ENCODE measurements at regions not wholly inside any gene's neighbourhood (a gene's known extent, or its start where the extent isn't known, plus 50 kb on each side); places are given as distances from the start of the nearest gene placed in this dataset.

- DNase-seq (ENCODE audit: low read depth in 1 of 2, low spot score in 1 of 2) = no peak
Measured at GRCh38 chr4:15366721-15367120, 61.1 kb upstream of the C1QTNF7 start.

GRCh38 chr4:15368856-15369255, 59.0 kb upstream of the C1QTNF7 start:
- DNase-seq (ENCODE audit: low read depth in 1 of 2, low spot score in 1 of 2) = no peak

GRCh38 chr4:15370296-15370695, 57.5 kb upstream of the C1QTNF7 start:
- DNase-seq (ENCODE audit: low read depth in 1 of 2, low spot score in 1 of 2) = no peak

- DNase-seq (ENCODE audit: low read depth in 1 of 2, low spot score in 1 of 2) = no peak
Measured at GRCh38 chr4:15373363-15373762, 54.5 kb upstream of the C1QTNF7 start.

- DNase-seq (ENCODE audit: low read depth in 1 of 2, low spot score in 1 of 2) = no peak
Measured at GRCh38 chr4:15374656-15375055, 53.2 kb upstream of the C1QTNF7 start.

- DNase-seq (ENCODE audit: low read depth in 1 of 2, low spot score in 1 of 2) = no peak
Measured at GRCh38 chr4:15375667-15376066, 52.2 kb upstream of the C1QTNF7 start.

GRCh38 chr4:15376145-15376544, 51.7 kb upstream of the C1QTNF7 start:
- DNase-seq (ENCODE audit: low read depth in 1 of 2, low spot score in 1 of 2) = no peak

GRCh38 chr4:15376594-15376993, 51.2 kb upstream of the C1QTNF7 start:
- no peak for DNase-seq (ENCODE audit: low read depth in 1 of 2, low spot score in 1 of 2)

Data from activated T-helper 1 cell treated with anti-CD3 and anti-CD28 coated beads, Interleukin-2, amount 50 U/mL, for 16 hours (primary cell).